DOHH2 (cell line): ENCODE measurements at regions not wholly inside any gene's neighbourhood (a gene's known extent, or its start where the extent isn't known, plus 50 kb on each side); places are given as distances from the start of the nearest gene placed in this dataset.

Source experiments
- H3F3A ChIP-seq: fragments of 200-600 bp; sonication (generic), shearing (Covaris generic); 2 replicates; pipeline ENCODE4 v1.6.0; 2016; ENCODE audit warnings: antibody characterized with exemption, mild to moderate bottlenecking; ENCODE audit not compliant: control insufficient read depth, insufficient read depth
- H3K27ac ChIP-seq: fragments of 200-600 bp; sonication (generic); 2 replicates; pipeline ENCODE4 v1.5.1; 2014; ENCODE audit warnings: low read depth, mild to moderate bottlenecking, low read length, moderate library complexity
- H3K27me3 ChIP-seq: fragments of 200-600 bp; sonication (generic); 2 replicates; pipeline ENCODE4 v1.6.1; 2014; ENCODE audit warnings: mild to moderate bottlenecking, low read length, mixed read lengths; ENCODE audit not compliant: control insufficient read depth
- H3K36me3 ChIP-seq: fragments of 200-600 bp; sonication (generic); 2 replicates; pipeline ENCODE4 v1.6.1; 2014; ENCODE audit warnings: mild to moderate bottlenecking, low read length, moderate library complexity, mixed read lengths; ENCODE audit not compliant: control insufficient read depth
- H3K4me1 ChIP-seq: fragments of 200-600 bp; sonication (generic); 2 replicates; pipeline ENCODE4 v1.6.1; 2014; ENCODE audit warnings: mild to moderate bottlenecking, low read length, mixed read lengths; ENCODE audit not compliant: control insufficient read depth
- H3K4me2 ChIP-seq: fragments of 200-600 bp; sonication (generic); 2 replicates; pipeline ENCODE4 v1.6.0; 2014; ENCODE audit warnings: mild to moderate bottlenecking, low read length, moderate library complexity
- H3K4me3 ChIP-seq: fragments of 200-600 bp; sonication (generic); 2 replicates; pipeline ENCODE4 v1.5.1; 2014; ENCODE audit warnings: mild to moderate bottlenecking, low read length, mixed read lengths
- H3K79me2 ChIP-seq: fragments of 200-600 bp; sonication (generic); 2 replicates; pipeline ENCODE4 v1.6.1; 2014; ENCODE audit warnings: mild to moderate bottlenecking, low read length, mixed read lengths; ENCODE audit not compliant: control insufficient read depth
- H3K9me2 ChIP-seq: fragments of 200-600 bp; sonication (generic); replicated peaks from 2 replicates; pipeline ENCODE4 v1.6.1; 2014; ENCODE audit warnings: mild to moderate bottlenecking, low read length, mixed read lengths; ENCODE audit not compliant: control insufficient read depth
- H3K9me3 ChIP-seq: fragments of 200-600 bp; sonication (generic); 2 replicates; pipeline ENCODE4 v1.6.1; 2014; ENCODE audit warnings: antibody characterized with exemption, low read length, mixed read lengths; ENCODE audit not compliant: control insufficient read depth, insufficient read depth
- H4K20me1 ChIP-seq: fragments of 200-600 bp; sonication (generic); 2 replicates; pipeline ENCODE4 v1.6.0; 2014; ENCODE audit warnings: low read depth, mild to moderate bottlenecking, antibody characterized with exemption, low read length, moderate library complexity; ENCODE audit not compliant: control insufficient read depth, insufficient read depth
- EZH2phosphoT487 ChIP-seq: fragments of 200-600 bp; sonication (generic); IDR thresholded peaks from 2 replicates; pipeline ENCODE4 v1.6.1; 2017; ENCODE audit warnings: borderline replicate concordance, mild to moderate bottlenecking, antibody characterized with exemption, low read length, moderate library complexity, mixed read lengths
- TF ChIP-seq, protein P1 (sequence below): fragments of 200-600 bp; sonication (generic); IDR thresholded peaks from one replicate; pipeline ENCODE4 v1.5.1; 2014; ENCODE audit warnings: antibody characterized with exemption, mild to moderate bottlenecking, low read depth, low read length; ENCODE audit not compliant: poor library complexity, severe bottlenecking

DNA sequence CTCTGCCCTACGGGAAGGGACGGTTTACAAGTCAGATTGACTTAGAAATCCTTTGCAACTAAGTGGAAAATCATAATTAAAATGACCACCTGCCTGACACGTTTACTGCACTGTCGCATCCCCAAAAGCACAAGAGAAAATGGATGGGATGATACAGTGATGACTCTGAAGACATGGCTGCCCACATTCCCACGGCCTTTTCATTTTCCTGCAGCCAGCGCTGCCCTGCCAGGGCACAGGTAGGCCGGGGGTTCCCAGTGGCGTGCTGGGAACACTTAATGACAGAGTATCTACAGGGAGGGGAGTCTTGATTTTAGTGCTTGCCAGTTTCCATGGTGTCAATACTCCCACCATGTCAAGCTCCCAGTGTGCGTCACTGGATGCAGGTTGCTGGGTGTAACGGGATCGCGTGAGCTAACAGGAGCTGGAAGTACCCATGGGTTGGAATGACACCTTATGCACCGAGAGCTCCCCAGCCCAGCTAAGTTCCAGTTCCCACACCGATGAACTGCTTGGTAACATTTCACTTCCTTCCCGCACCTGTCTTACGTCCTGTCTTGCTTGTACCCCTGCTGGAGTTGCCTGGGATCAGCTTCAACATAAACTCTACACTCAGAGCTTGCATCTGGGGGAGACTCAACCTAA lies 129.0 kb downstream of the ANKRD60 start:
- Histone ChIP-seq H3K27ac (no peak overlapping the region), H3K9me3 (no peaks in the 10 kb centered on the region), H3F3A (no peaks in the 10 kb centered on the region), H4K20me1 (no peaks in the 10 kb centered on the region), H3K9me2 (no peaks in the 10 kb centered on the region), H3K4me3 (no peak overlapping the region), H3K79me2 (no peaks in the 10 kb centered on the region), H3K27me3 (peaks cover 8% of the 10 kb centered on the region), H3K4me1 (no peaks in the 10 kb centered on the region), H3K4me2 (no peak overlapping the region), H3K36me3 (no peaks in the 10 kb centered on the region)
- TF ChIP-seq, protein P1, sequence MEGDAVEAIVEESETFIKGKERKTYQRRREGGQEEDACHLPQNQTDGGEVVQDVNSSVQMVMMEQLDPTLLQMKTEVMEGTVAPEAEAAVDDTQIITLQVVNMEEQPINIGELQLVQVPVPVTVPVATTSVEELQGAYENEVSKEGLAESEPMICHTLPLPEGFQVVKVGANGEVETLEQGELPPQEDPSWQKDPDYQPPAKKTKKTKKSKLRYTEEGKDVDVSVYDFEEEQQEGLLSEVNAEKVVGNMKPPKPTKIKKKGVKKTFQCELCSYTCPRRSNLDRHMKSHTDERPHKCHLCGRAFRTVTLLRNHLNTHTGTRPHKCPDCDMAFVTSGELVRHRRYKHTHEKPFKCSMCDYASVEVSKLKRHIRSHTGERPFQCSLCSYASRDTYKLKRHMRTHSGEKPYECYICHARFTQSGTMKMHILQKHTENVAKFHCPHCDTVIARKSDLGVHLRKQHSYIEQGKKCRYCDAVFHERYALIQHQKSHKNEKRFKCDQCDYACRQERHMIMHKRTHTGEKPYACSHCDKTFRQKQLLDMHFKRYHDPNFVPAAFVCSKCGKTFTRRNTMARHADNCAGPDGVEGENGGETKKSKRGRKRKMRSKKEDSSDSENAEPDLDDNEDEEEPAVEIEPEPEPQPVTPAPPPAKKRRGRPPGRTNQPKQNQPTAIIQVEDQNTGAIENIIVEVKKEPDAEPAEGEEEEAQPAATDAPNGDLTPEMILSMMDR, result no peak
- no peak for TF ChIP-seq EZH2phosphoT487

DNA sequence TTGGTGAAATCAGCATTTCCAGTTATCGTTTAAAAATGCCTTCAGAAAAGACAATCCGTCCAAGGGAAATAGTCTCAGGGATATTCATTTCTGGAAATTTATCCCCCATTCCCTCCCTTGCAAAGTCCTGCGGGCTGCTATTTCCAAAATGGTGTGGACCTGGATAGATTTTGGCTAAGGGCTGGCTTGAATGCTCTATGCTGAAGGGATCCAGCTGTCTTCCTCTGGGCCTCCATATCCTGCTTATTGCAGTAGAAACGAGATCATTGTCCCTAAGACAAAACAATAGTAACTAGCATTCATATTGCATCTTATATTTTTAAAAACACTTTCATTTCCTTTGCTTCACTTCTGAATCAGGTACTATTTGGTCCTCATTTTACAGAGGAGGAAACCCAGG lies 129.9 kb downstream of the ANKRD60 start:
- H3F3A ChIP-seq, result no peaks in the 10 kb centered on the region
- H3K27ac ChIP-seq, result no peak overlapping the region

DNA sequence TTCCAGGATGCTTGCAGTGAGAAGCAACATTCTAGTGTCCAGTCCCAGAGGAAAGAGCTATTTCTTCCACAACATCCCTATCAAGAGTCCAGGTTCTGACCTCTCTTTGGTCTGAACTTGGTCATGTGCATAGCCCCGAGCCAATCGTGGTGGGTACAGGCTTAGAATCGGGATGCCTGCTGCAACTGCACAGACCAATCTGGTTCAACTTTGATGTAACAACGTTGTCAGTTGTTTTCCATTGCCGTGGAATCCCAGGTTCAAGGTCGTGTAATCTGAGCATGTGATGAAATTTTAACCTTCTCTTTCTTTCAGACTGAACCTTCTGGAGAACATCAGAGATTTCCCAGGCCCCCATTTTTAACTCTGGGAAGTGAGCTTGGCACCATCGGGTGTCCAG lies 130.5 kb downstream of the ANKRD60 start:
- Histone ChIP-seq H3F3A (no peaks in the 10 kb centered on the region), H3K36me3 (no peaks in the 10 kb centered on the region), H3K9me3 (no peaks in the 10 kb centered on the region), H3K9me2 (no peaks in the 10 kb centered on the region), H3K4me2 (no peak overlapping the region), H3K79me2 (no peaks in the 10 kb centered on the region), H3K4me1 (no peaks in the 10 kb centered on the region), H3K27me3 (peaks cover 8% of the 10 kb centered on the region), H3K4me3 (no peak overlapping the region), H3K27ac (no peak overlapping the region), H4K20me1 (no peaks in the 10 kb centered on the region)
- TF ChIP-seq EZH2phosphoT487, result no peak
- TF ChIP-seq, protein P1, result no peak

More for the DNA sequence above, 129.9 kb downstream of the ANKRD60 start:
- TF ChIP-seq, protein P1, result no peak
- TF ChIP-seq EZH2phosphoT487, result no peak
- Histone ChIP-seq H3K79me2 (no peaks in the 10 kb centered on the region), H3K4me3 (no peak overlapping the region), H3K4me1 (no peaks in the 10 kb centered on the region), H3K4me2 (no peak overlapping the region), H3K9me2 (no peaks in the 10 kb centered on the region), H3K36me3 (no peaks in the 10 kb centered on the region), H3K27me3 (peaks cover 8% of the 10 kb centered on the region), H4K20me1 (no peaks in the 10 kb centered on the region), H3K9me3 (no peaks in the 10 kb centered on the region)
